GM23338 (cell line): ENCODE measurements at regions not wholly inside any gene's neighbourhood (a gene's known extent, or its start where the extent isn't known, plus 50 kb on each side); places are given as distances from the start of the nearest gene placed in this dataset.

Source experiments
- ATAC-seq: fragments of 200-7000 bp; cut with Tn5 transposase; 3 replicates; pipeline ENCODE4 v1.9.1; 2020
- DNase-seq: peaks from one replicate; pipeline ENCODE4 v3.0.0-alpha.2; 2015; ENCODE audit warnings: low spot score
- H2AFZ ChIP-seq: fragments of 200-600 bp; sonication (generic); 2 replicates; pipeline ENCODE4 v1.8.0; 2016; ENCODE audit warnings: antibody characterized with exemption, mild to moderate bottlenecking, moderate library complexity
- H3F3A ChIP-seq: fragments of 200-600 bp; sonication (generic); replicated peaks from 2 replicates; pipeline ENCODE4 v1.8.0; 2017; ENCODE audit warnings: antibody characterized with exemption, mixed run types, low read depth
- H3K27ac ChIP-seq: fragments of 200-600 bp; sonication (generic); 2 replicates; pipeline ENCODE4 v1.6.1; 2016; ENCODE audit warnings: low read depth
- H3K27me3 ChIP-seq: fragments of 200-600 bp; sonication (generic); 2 replicates; pipeline ENCODE4 v1.8.0; 2016; ENCODE audit warnings: mild to moderate bottlenecking, mixed run types, moderate library complexity; ENCODE audit not compliant: insufficient read depth
- H3K36me3 ChIP-seq: fragments of 200-600 bp; sonication (generic); 2 replicates; pipeline ENCODE4 v1.8.0; 2016; ENCODE audit warnings: mild to moderate bottlenecking; ENCODE audit not compliant: insufficient read depth
- H3K4me1 ChIP-seq: fragments of 200-600 bp; sonication (generic); 2 replicates; pipeline ENCODE4 v1.8.0; 2016; ENCODE audit warnings: mild to moderate bottlenecking, moderate library complexity; ENCODE audit not compliant: insufficient read depth
- H3K4me2 ChIP-seq: fragments of 200-600 bp; sonication (generic); 2 replicates; pipeline ENCODE4 v1.7.1; 2017; ENCODE audit warnings: mixed run types
- H3K4me3 ChIP-seq: fragments of 200-600 bp; sonication (generic); 2 replicates; pipeline ENCODE4 v1.6.1; 2016; ENCODE audit warnings: mixed run types
- H3K79me2 ChIP-seq: fragments of 200-600 bp; sonication (generic); replicated peaks from 2 replicates; pipeline ENCODE4 v1.8.0; 2017; ENCODE audit warnings: mild to moderate bottlenecking; ENCODE audit not compliant: insufficient read depth
- H3K9me2 ChIP-seq: fragments of 200-600 bp; sonication (generic); 2 replicates; pipeline ENCODE4 v1.8.0; 2017; ENCODE audit not compliant: insufficient read depth
- H4K20me1 ChIP-seq: fragments of 200-600 bp; sonication (generic); replicated peaks from 2 replicates; pipeline ENCODE4 v1.8.0; 2017; ENCODE audit warnings: mild to moderate bottlenecking; ENCODE audit not compliant: insufficient read depth
- H3K27ac Mint-ChIP-seq: 2 replicates; pipeline ENCODE4 v1.8.0; 2020; ENCODE audit warnings: inconsistent platforms, mild to moderate bottlenecking, moderate library complexity, mixed read lengths
- H3K27me3 Mint-ChIP-seq: 3 replicates; pipeline ENCODE4 v1.8.0; 2022; ENCODE audit warnings: low read depth, mild to moderate bottlenecking, moderate library complexity, mixed read lengths, inconsistent platforms; ENCODE audit not compliant: insufficient read depth, poor library complexity
- H3K36me3 Mint-ChIP-seq: 3 replicates; pipeline ENCODE4 v1.8.0; 2021; ENCODE audit warnings: low read depth, mild to moderate bottlenecking, inconsistent platforms, moderate library complexity, mixed read lengths
- H3K4me1 Mint-ChIP-seq: 3 replicates; pipeline ENCODE4 v1.8.0; 2020; ENCODE audit warnings: mild to moderate bottlenecking, inconsistent platforms, mixed read lengths
- H3K4me3 Mint-ChIP-seq: 3 replicates; pipeline ENCODE4 v1.8.0; 2021; ENCODE audit warnings: moderate library complexity, mild to moderate bottlenecking, inconsistent platforms, mixed read lengths
- H3K9me3 Mint-ChIP-seq: 3 replicates; pipeline ENCODE4 v1.8.0; 2020; ENCODE audit warnings: moderate library complexity, mild to moderate bottlenecking, inconsistent platforms, mixed read lengths
- CREB1 ChIP-seq: fragments of 250-450 bp; sonication (Bioruptor Pico); IDR thresholded peaks from 2 replicates; pipeline ENCODE4 v1.5.0; 2020; ENCODE audit warnings: low read depth, mild to moderate bottlenecking, moderate library complexity
- CTCF ChIP-seq, 2 experiments: fragments of 200-600 bp in 1 of 2; sonication (generic) in 1 of 2; conservative IDR thresholded peaks; 2 replicates each; pipeline versions ENCODE4 v1.5.1 to v1.6.1; 2016 to 2017; ENCODE audit warnings: antibody characterized with exemption in 2 of 2, low read depth in 2 of 2, mild to moderate bottlenecking in 2 of 2, moderate library complexity in 1 of 2
- EZH2phosphoT487 ChIP-seq: fragments of 200-600 bp; sonication (generic); IDR thresholded peaks from one replicate; pipeline ENCODE4 v1.8.1; 2018; ENCODE audit warnings: antibody characterized with exemption; ENCODE audit not compliant: unreplicated experiment
- JUNB ChIP-seq: IDR thresholded peaks from one replicate; pipeline ENCODE4 v1.6.1; 2016; ENCODE audit warnings: antibody characterized with exemption; ENCODE audit not compliant: unreplicated experiment
- NANOG ChIP-seq: IDR thresholded peaks from 2 replicates; pipeline ENCODE4 v1.6.1; 2016; ENCODE audit warnings: antibody characterized with exemption, borderline replicate concordance
- POLR2AphosphoS5 ChIP-seq: IDR thresholded peaks from 2 replicates; pipeline ENCODE4 v1.6.1; 2016; ENCODE audit warnings: antibody characterized with exemption, low read depth
- REST ChIP-seq: IDR thresholded peaks from one replicate; pipeline ENCODE4 v1.6.1; 2018; ENCODE audit warnings: antibody characterized with exemption; ENCODE audit not compliant: unreplicated experiment
- STAT1 ChIP-seq: IDR thresholded peaks from one replicate; pipeline ENCODE4 v1.6.1; 2016; ENCODE audit warnings: antibody characterized with exemption; ENCODE audit not compliant: unreplicated experiment
- ZNF114 ChIP-seq: fragments of 250-450 bp; sonication (Bioruptor Pico); IDR thresholded peaks from 2 replicates; pipeline ENCODE4 v1.5.0; 2020; ENCODE audit warnings: mild to moderate bottlenecking, moderate library complexity
- ZNF331 ChIP-seq: fragments of 250-450 bp; sonication (Bioruptor Pico); IDR thresholded peaks from 2 replicates; pipeline ENCODE4 v1.5.0; 2020; ENCODE audit warnings: low read depth, mild to moderate bottlenecking, moderate library complexity
- ZNF462 ChIP-seq: fragments of 250-450 bp; sonication (Bioruptor Pico); IDR thresholded peaks from 2 replicates; pipeline ENCODE4 v1.5.0; 2020; ENCODE audit warnings: mild to moderate bottlenecking, moderate library complexity
- TF ChIP-seq, protein P1 (sequence below): IDR thresholded peaks from 2 replicates; pipeline ENCODE4 v1.6.1; 2016; ENCODE audit warnings: antibody characterized with exemption

- no peak for TF ChIP-seq CTCF (conservative IDR thresholded peaks at IDR 0.05; ENCODE audit: low read depth in 2 of 2)
- no peak for TF ChIP-seq REST
- TF ChIP-seq, protein P1, sequence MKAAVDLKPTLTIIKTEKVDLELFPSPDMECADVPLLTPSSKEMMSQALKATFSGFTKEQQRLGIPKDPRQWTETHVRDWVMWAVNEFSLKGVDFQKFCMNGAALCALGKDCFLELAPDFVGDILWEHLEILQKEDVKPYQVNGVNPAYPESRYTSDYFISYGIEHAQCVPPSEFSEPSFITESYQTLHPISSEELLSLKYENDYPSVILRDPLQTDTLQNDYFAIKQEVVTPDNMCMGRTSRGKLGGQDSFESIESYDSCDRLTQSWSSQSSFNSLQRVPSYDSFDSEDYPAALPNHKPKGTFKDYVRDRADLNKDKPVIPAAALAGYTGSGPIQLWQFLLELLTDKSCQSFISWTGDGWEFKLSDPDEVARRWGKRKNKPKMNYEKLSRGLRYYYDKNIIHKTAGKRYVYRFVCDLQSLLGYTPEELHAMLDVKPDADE = no peak
- TF ChIP-seq ZNF331 (CRISPR knock-in tag) = no peak
- no peak for TF ChIP-seq JUNB
- TF ChIP-seq CREB1 (CRISPR knock-in tag) = no peak
Measured at GRCh38 chr3:164200053-164200823, 878.1 kb downstream of the SI start (continued).

GRCh38 chr3:164196477-164196876 lies 881.8 kb downstream of the SI start:
- Mint-ChIP-seq H3K4me3 (no peak overlapping the region), H3K27ac (no peak overlapping the region), H3K9me3 (no peaks in the 10 kb centered on the region), H3K27me3 (no peaks in the 10 kb centered on the region), H3K36me3 (no peaks in the 10 kb centered on the region), H3K4me1 (peaks cover 8% of the 10 kb centered on the region; the same call in 2 of the 3 replicates)
- no peaks in the 10 kb centered on the region for H3K36me3 ChIP-seq
- H3K4me3 ChIP-seq = no peak overlapping the region
- no peak overlapping the region for H3K27ac ChIP-seq
- no peaks in the 10 kb centered on the region for H3F3A ChIP-seq
- no peaks in the 10 kb centered on the region for H3K4me1 ChIP-seq
- no peak overlapping the region for H3K4me2 ChIP-seq
- H4K20me1 ChIP-seq = no peaks in the 10 kb centered on the region
- ATAC-seq (no peak), DNase-seq (no peak)
- H3K9me2 ChIP-seq = no peaks in the 10 kb centered on the region
- H3K27me3 ChIP-seq = no peaks in the 10 kb centered on the region
- H2AFZ ChIP-seq = no peak overlapping the region
- H3K79me2 ChIP-seq = no peaks in the 10 kb centered on the region
- TF ChIP-seq ZNF462 (CRISPR knock-in tag) (no peak), NANOG (no peak), POLR2AphosphoS5 (no peak), ZNF331 (CRISPR knock-in tag) (no peak), ZNF114 (CRISPR knock-in tag) (no peak), EZH2phosphoT487 (no peak), JUNB (no peak), STAT1 (no peak), CREB1 (CRISPR knock-in tag) (no peak)
